ENCODE measurements at regions not wholly inside any gene's neighbourhood (a gene's known extent, or its start where the extent isn't known, plus 50 kb on each side); places are given as distances from the start of the nearest gene placed in this dataset.
A peak's percentile ranks its signal among the peaks of the same experiment; 100 is the strongest.
"Not testable (repeated sequence)": the region's sequence is repeated elsewhere in the genome, so short reads cannot be mapped to it uniquely, and the experiment has no call there.

DNA sequence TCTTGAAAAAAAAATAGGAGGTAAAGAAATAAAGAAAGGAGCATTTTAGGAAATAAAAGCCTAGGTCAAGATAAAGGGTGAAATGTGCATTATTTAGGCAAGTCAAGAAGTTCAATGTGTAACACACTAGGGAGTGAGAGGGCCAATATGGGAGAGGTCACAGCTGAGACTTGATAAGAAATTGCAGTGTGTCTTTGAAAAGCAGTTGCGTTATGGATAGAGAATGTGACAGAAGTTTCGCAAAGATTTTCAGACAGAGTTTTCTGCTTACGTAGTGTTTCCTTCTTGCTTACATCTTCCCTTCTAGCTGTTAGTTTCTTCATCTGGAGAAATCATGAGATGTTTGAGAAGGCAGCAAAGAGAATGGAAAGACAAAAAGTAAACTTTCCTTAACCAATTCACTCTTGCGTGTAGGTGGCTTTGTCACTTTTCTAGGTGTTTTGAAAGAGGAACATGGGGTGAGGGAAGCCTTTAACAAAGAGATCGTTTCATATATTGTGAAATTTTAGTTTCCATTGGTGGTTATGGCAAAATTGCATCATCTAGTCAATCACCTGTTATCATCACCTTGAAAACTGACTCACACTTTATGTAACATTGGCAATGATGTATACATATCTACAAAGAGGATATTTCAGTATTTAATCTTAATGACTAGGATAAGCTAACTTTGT lies 975.5 kb downstream of the OLFM4 start:
- no peak for DNase-seq

GRCh38 chr13:54016542-54016941 lies 987.9 kb downstream of the OLFM4 start:
- DNase-seq: no peak

- no peak for DNase-seq
These were observed 989.9 kb downstream of the OLFM4 start for GRCh38 chr13:54018485-54018884.

GRCh38 chr13:54029226-54029625 lies 1000.6 kb downstream of the OLFM4 start:
- DNase-seq: peak; percentile 0

- no peak for DNase-seq
These were observed 1001.1 kb downstream of the OLFM4 start for GRCh38 chr13:54029720-54030119.

GRCh38 chr13:54033323-54033861 lies 1004.8 kb downstream of the OLFM4 start:
- no peak for DNase-seq

GRCh38 chr13:54034047-54034446 lies 1005.4 kb downstream of the OLFM4 start:
- no peak for DNase-seq

- not testable (repeated sequence) for DNase-seq
These were observed 1028.8 kb downstream of the OLFM4 start for GRCh38 chr13:54057416-54057815.

- DNase-seq: not testable (repeated sequence)
These were observed 1041.3 kb downstream of the OLFM4 start for GRCh38 chr13:54069958-54070357.

- DNase-seq: no peak
These were observed 1049.0 kb downstream of the OLFM4 start for GRCh38 chr13:54077569-54077968.

DNA sequence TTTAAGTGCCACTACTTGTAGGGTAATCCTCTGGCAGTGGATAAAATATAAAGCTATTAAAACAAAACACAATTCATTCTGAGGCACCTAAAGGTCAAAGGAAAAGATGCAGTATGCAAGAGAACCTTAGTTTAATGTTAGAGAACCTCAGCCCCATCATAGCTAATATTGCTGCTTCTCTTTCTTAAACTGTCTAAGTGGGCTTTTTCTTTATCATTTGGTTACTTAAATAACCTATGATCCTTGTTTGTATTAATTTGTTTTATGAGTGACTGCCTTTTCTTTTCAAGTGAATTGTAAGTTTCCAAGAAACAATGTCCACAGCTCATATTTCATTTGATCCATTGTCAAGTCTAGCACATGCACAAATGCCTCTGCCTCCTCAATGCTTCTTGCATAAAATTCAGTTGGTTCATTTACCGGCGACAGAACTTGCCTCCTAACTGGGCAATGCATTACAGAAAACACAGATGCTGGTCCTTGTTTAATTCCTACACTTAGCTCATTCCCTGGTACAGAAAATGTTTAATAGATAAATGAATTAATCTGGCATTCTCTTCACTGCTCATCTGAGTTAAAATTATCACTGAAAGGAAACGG lies 1049.8 kb downstream of the OLFM4 start:
- DNase-seq: no peak

DNA sequence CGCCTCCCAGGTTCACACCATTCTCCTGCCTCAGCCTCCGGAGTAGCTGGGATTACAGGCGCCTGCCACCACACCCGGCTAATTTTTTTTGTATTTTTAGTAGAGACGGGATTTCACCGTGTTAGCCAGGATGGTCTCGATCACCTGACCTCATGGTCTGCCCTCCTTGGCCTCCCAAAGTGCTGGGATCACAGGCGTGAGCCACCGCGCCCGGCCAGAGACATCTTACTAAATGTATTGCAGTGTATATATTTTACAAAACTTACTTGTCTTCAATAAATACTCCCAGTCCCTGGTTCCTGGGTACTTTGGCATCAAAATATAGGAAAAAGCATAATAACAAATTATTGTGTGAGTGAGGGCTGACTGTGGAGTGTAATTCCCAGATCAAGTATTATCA lies 1053.7 kb downstream of the OLFM4 start:
- not testable (repeated sequence) for DNase-seq

DNA sequence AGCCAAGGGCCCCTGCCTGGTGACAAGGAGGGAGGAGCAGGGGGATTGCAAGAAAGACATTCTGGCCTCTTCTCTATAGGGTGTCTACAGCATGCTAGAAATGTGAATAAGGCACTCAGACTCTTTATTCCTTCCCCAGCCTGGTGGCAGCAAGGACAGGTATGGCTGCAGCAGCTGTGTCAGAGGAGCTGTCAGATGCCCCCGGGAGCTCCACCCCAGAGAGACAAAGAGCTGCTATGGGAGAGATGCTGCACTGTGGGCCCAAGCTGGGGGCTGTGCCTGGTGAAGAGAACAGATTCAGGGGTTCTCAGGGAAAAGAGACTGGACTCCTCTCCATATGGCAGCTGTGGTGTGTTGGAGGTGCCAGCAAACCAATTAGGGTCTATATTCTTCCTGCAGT lies 1063.3 kb downstream of the OLFM4 start:
- no peak for DNase-seq

GRCh38 chr13:54092686-54093085 lies 1064.1 kb downstream of the OLFM4 start:
- no peak for DNase-seq

- no peak for DNase-seq
These were observed 1082.0 kb downstream of the OLFM4 start for GRCh38 chr13:54110597-54110996.

DNA sequence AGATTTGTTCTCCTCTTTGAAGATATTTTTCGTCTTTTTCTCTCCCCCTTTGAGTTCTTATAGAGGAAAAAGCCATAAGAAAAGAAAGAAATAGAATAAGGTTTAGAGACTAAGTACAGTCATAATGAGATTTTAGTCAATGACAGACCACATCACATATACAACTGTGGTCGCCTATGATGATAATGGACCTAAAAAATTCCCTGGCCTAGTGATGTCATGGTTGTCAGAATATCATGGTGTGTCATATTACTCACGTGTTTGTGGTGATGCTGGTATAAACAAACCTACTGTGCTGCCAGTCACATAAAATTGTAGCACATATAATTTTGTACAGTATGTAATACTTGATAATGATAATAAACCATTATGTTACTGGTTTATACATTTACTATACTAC lies 1096.1 kb downstream of the OLFM4 start:
- DNase-seq: no peak

GRCh38 chr13:54130931-54131330 lies 1102.3 kb downstream of the OLFM4 start:
- DNase-seq: not testable (repeated sequence)

DNA sequence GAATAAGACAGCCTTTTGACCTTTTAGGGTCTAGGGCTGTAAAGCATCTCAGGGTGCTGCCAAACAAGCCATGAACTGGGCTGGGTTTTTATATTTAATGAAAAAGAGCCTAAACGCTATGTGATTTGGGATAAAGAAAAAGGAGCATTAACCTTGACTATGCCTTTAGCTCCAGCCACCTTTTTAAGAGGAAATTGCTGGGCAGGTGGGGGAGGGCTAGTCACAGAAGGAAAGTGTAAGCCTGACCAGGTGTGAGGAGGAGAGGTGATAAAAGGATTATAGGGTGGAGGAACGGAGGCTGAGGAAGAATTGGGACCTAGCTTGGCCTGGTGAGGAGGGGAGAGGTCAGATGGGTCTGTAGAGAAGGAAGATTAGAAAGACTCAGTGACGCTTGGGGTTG lies 1102.8 kb downstream of the OLFM4 start:
- DNase-seq: not testable (repeated sequence)

DNA sequence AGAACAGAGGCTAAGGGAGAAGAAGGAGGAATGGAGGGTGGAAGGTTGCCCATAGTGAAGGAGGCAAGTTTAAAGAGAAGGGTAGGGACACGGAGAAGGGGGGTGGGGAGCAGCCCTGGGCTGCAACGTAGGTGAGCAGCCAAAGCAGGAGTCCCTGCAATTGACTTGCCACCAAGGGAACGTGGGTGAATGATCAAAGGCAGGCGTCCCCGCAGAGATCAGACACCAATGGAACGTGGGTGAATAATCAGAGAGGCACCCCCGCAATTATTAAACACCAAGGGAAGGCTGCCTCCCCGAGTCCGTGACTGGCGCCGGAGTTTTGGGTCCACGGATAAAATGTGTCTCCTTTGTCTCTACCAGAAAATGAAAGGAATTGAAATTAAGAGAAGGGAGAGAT lies 1103.5 kb downstream of the OLFM4 start:
- DNase-seq: not testable (repeated sequence)

DNA sequence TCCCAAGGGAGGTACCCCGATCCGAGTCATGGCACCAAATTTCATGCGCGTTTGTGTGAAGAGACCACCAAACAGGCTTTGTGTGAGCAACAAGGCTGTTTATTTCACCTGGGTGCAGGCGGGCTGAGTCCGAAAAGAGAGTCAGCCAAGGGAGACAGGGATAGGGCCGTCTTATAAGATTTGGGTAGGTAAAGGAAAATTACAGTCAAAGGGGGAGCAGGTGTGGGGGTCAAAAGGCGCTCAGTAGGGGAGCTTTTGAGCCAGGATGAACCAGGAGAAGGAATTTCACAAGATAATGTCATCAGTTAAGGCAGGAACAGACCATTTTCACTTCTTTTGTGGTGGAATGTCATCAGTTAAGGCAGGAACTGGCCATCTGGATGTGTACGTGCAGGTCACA lies 1104.1 kb downstream of the OLFM4 start:
- not testable (repeated sequence) for DNase-seq

DNA sequence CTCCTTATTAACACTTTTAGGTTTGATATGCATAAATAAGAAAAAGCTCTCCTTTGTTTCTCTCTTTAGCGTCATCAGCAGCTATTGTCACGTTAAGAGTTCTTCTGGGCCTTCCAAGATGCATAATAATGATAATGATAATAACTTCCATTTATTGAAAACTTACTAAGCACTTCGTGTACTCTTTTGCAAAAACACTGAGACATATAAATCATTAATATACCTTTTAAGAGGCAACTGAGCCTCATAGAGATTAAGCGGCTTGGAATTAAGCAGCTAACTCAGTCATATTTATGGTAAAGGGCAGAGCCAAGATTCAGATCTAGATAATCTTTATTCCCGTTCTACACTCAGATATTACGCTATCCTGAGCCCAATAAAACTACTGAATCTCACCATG lies 1105.1 kb downstream of the OLFM4 start:
- no peak for DNase-seq

DNA sequence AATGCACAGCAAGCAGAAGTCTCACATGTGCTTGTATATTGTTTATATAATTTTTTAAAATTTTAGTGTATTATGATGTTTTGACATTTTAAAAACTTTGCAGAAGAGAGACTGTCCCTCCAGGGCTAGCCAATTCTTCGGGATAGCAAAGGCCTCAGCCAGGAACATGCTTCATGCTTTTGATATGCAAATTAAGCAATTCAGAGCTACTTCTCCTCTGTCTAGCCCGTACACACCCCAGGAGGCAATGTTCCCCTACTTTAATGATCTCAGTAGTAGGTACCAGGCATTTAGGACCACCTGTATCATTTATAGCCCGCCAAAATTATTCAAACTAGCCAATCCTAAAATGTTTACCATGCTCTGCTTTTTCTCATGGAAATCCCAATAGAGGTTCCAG lies 1116.2 kb downstream of the OLFM4 start:
- no peak for DNase-seq

GRCh38 chr13:54150851-54151250 lies 1122.2 kb downstream of the OLFM4 start:
- DNase-seq: no peak

GRCh38 chr13:54162069-54162468 lies 1133.5 kb downstream of the OLFM4 start:
- DNase-seq: no peak

All from T1000 (cell line).